A673 (cell line): ENCODE measurements at regions not wholly inside any gene's neighbourhood (a gene's known extent, or its start where the extent isn't known, plus 50 kb on each side); places are given as distances from the start of the nearest gene placed in this dataset.

Experiments
- BruUV-seq: library from RNA; stranded (reverse); fragments of 400-500 nt; replicated peaks from 2 replicates; lab custom pipeline; 2021; lab: Mats Ljungman, UMichigan
- CTCF ChIA-PET: fragments of 300-600 bp; sonication (Branson Sonifier 250); formaldehyde crosslinking; loops from one replicate; lab custom pipeline; 2022; ENCODE audit warnings: antibody characterized with exemption; lab: Charles Lee
- POLR2A ChIA-PET: fragments of 300-600 bp; sonication (Branson Sonifier 250); formaldehyde crosslinking; loops from one replicate; lab custom pipeline; 2022; ENCODE audit warnings: antibody characterized with exemption; ENCODE audit not compliant: low non-redundant PET; lab: Charles Lee
- DNase-seq: peaks from one replicate; pipeline ENCODE4 v3.0.0-alpha.2; 2015; ENCODE audit warnings: low spot score
- H3K27ac ChIP-seq: fragments of 200-600 bp; sonication (generic); 2 replicates; pipeline ENCODE4 v1.5.1; 2016; ENCODE audit warnings: mixed run types, low read depth, mild to moderate bottlenecking, mixed read lengths, antibody characterized with exemption, low read length; ENCODE audit not compliant: poor library complexity, severe bottlenecking
- H3K27me3 ChIP-seq: fragments of 200-600 bp; sonication (generic); replicated peaks from 2 replicates; pipeline ENCODE4 v1.6.1; 2017; ENCODE audit warnings: mixed run types, low read depth, mild to moderate bottlenecking, mixed read lengths, antibody characterized with exemption, low read length; ENCODE audit not compliant: insufficient read depth, poor library complexity
- H3K36me3 ChIP-seq: fragments of 200-600 bp; sonication (generic); 2 replicates; pipeline ENCODE4 v1.6.1; 2016; ENCODE audit warnings: mixed run types, mild to moderate bottlenecking, mixed read lengths, antibody characterized with exemption, low read length; ENCODE audit not compliant: insufficient read depth, poor library complexity, severe bottlenecking
- H3K4me1 ChIP-seq: fragments of 200-600 bp; sonication (generic); 2 replicates; pipeline ENCODE4 v1.6.1; 2017; ENCODE audit warnings: mixed run types, mild to moderate bottlenecking, mixed read lengths, antibody characterized with exemption, low read length; ENCODE audit not compliant: insufficient read depth, poor library complexity, severe bottlenecking
- H3K4me3 ChIP-seq: fragments of 200-600 bp; sonication (generic); 2 replicates; pipeline ENCODE4 v1.5.1; 2016; ENCODE audit warnings: low read depth, mixed run types, mild to moderate bottlenecking, mixed read lengths, low read length; ENCODE audit not compliant: poor library complexity, severe bottlenecking
- H3K9me3 ChIP-seq: fragments of 200-600 bp; sonication (generic); 2 replicates; pipeline ENCODE4 v1.6.1; 2016; ENCODE audit warnings: mixed run types, low read depth, mild to moderate bottlenecking, mixed read lengths, antibody characterized with exemption, low read length; ENCODE audit not compliant: poor library complexity, severe bottlenecking
- CTCF ChIP-seq: fragments of 300-800, 200-600 bp; sonication (generic); conservative IDR thresholded peaks from 2 replicates; pipeline ENCODE4 v1.5.1; 2017; ENCODE audit warnings: low read depth, mild to moderate bottlenecking, antibody characterized with exemption, low read length, moderate library complexity, mixed read lengths
- EZH2 ChIP-seq: fragments of 200-600 bp; sonication (generic); IDR thresholded peaks from 2 replicates; pipeline ENCODE4 v1.6.1; 2017; ENCODE audit warnings: borderline replicate concordance, low read depth, mild to moderate bottlenecking, mixed read lengths, antibody characterized with exemption, low read length; ENCODE audit not compliant: poor library complexity, severe bottlenecking
- intact Hi-C: fragments of 100-400 bp; cut with micrococcal nuclease; formaldehyde crosslinking; loops from one replicate; pipeline ENCODE4 v1.10.0; 2022; ENCODE audit not compliant: unreplicated experiment

GRCh38 chr4:71194454-71194853 is 144.4 kb upstream of the SLC4A4 start:
- H3K4me3 ChIP-seq, result no peak overlapping the region
- H3K27me3 ChIP-seq, result no peaks in the 10 kb centered on the region
- H3K4me1 ChIP-seq, result no peaks in the 10 kb centered on the region
- BruUV-seq, result no TSS peak
- POLR2A ChIA-PET, result no interaction called here
- TF ChIP-seq EZH2 (no peak), CTCF (no peak)
- H3K36me3 ChIP-seq, result no peaks in the 10 kb centered on the region
- H3K9me3 ChIP-seq, result no peaks in the 10 kb centered on the region
- CTCF ChIA-PET, result interaction anchor here (0.5 kb wide), 1 partner anchor 21 kb away, joined by 4 read pairs; no protein-coding TSS in a partner anchor
- no peak for DNase-seq
- H3K27ac ChIP-seq, result no peak overlapping the region
- intact Hi-C loops, result no loop called here

- no peak for DNase-seq
- no peaks in the 10 kb centered on the region for H3K9me3 ChIP-seq
- H3K4me1 ChIP-seq, result no peaks in the 10 kb centered on the region
- CTCF ChIA-PET, result no interaction called here
- no peaks in the 10 kb centered on the region for H3K36me3 ChIP-seq
- POLR2A ChIA-PET, result no interaction called here
- H3K4me3 ChIP-seq, result no peak overlapping the region
- H3K27ac ChIP-seq, result no peak overlapping the region
- BruUV-seq, result no TSS peak
- intact Hi-C loops, result no loop called here
- TF ChIP-seq CTCF, result no peak
- H3K27me3 ChIP-seq, result no peaks in the 10 kb centered on the region
These were observed 142.9 kb upstream of the SLC4A4 start for GRCh38 chr4:71195924-71196323.

- H3K36me3 ChIP-seq, result no peaks in the 10 kb centered on the region
- intact Hi-C loops, result no loop called here
- H3K27ac ChIP-seq, result no peak overlapping the region
- BruUV-seq, result no TSS peak
- CTCF ChIA-PET, result no interaction called here
- no peaks in the 10 kb centered on the region for H3K4me1 ChIP-seq
- no peak for DNase-seq
- TF ChIP-seq CTCF (no peak), EZH2 (no peak)
- POLR2A ChIA-PET, result no interaction called here
- H3K4me3 ChIP-seq, result no peak overlapping the region
- no peaks in the 10 kb centered on the region for H3K9me3 ChIP-seq
- H3K27me3 ChIP-seq, result no peaks in the 10 kb centered on the region
These were observed 139.9 kb upstream of the SLC4A4 start for GRCh38 chr4:71198958-71199357.
